ENCODE measurements at regions not wholly inside any gene's neighbourhood (a gene's known extent, or its start where the extent isn't known, plus 50 kb on each side); places are given as distances from the start of the nearest gene placed in this dataset.

- no peak for DNase-seq
Observed at GRCh38 chr9:107620801-107621200, 131.2 kb upstream of the KLF4 start.

GRCh38 chr9:107620236-107620635 is 130.7 kb upstream of the KLF4 start:
- DNase-seq, result no peak

GRCh38 chr9:107615321-107615720 is 125.8 kb upstream of the KLF4 start:
- DNase-seq, result no peak

GRCh38 chr9:107614765-107615164 is 125.2 kb upstream of the KLF4 start:
- no peak for DNase-seq

GRCh38 chr9:107613321-107613720 is 123.8 kb upstream of the KLF4 start:
- DNase-seq, result no peak

GRCh38 chr9:107612136-107612535 is 122.6 kb upstream of the KLF4 start:
- no peak for DNase-seq

GRCh38 chr9:107609547-107609946 is 120.0 kb upstream of the KLF4 start:
- DNase-seq, result no peak

GRCh38 chr9:107606149-107606790 is 116.7 kb upstream of the KLF4 start:
- DNase-seq, result no peak

GRCh38 chr9:107605041-107605440 is 115.5 kb upstream of the KLF4 start:
- DNase-seq, result no peak

- DNase-seq, result no peak
Observed at GRCh38 chr9:107603281-107603680, 113.7 kb upstream of the KLF4 start.

GRCh38 chr9:107600060-107600573 is 110.5 kb upstream of the KLF4 start:
- DNase-seq, result no peak

GRCh38 chr9:107597743-107598217 is 108.2 kb upstream of the KLF4 start:
- DNase-seq, result no peak

- DNase-seq, result no peak
Observed at GRCh38 chr9:107594908-107595530, 105.5 kb upstream of the KLF4 start.

GRCh38 chr9:107593224-107593870 is 103.8 kb upstream of the KLF4 start:
- no peak for DNase-seq

- DNase-seq, result no peak
Observed at GRCh38 chr9:107592424-107592823, 102.9 kb upstream of the KLF4 start.

- no peak for DNase-seq
Observed at GRCh38 chr9:107591781-107592180, 102.2 kb upstream of the KLF4 start.

- no peak for DNase-seq
Observed at GRCh38 chr9:107588393-107588792, 98.8 kb upstream of the KLF4 start.

GRCh38 chr9:107587191-107587963 is 97.8 kb upstream of the KLF4 start:
- no peak for DNase-seq

- no peak for DNase-seq
Observed at GRCh38 chr9:107586493-107586892, 96.9 kb upstream of the KLF4 start.

- no peak for DNase-seq
Observed at GRCh38 chr9:107585465-107585864, 95.9 kb upstream of the KLF4 start.

GRCh38 chr9:107584944-107585343 is 95.4 kb upstream of the KLF4 start:
- no peak for DNase-seq

- no peak for DNase-seq
Observed at GRCh38 chr9:107584186-107584585, 94.6 kb upstream of the KLF4 start.

GRCh38 chr9:107577140-107577776 is 87.7 kb upstream of the KLF4 start:
- DNase-seq, result no peak

Data from retina (tissue), 1 donor.